ENCODE measurements at regions not wholly inside any gene's neighbourhood (a gene's known extent, or its start where the extent isn't known, plus 50 kb on each side); places are given as distances from the start of the nearest gene placed in this dataset.

DNA sequence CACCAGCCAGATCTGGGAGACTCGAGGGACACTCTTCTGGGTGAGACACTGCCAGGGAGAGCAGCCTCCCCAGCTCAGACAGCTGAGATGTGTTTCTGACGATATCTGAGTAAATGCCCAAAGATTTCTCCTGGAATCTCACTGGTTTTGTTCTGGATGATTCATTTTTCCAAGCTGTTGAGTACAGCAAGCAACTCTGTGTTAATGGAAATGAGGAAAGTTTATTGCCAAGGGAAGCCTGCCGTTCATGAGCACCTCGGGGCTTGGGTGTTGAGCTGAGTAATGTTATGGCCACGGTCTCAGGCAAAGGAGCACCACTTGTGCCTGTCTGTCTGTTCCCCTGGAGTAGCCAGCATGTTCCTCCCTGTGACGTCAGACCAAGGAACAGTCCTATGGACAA is 1132.4 kb downstream of the BRD1 start:
- intact Hi-C loops (cut with DNase I): no loop called here
- TF ChIP-seq, protein P1, sequence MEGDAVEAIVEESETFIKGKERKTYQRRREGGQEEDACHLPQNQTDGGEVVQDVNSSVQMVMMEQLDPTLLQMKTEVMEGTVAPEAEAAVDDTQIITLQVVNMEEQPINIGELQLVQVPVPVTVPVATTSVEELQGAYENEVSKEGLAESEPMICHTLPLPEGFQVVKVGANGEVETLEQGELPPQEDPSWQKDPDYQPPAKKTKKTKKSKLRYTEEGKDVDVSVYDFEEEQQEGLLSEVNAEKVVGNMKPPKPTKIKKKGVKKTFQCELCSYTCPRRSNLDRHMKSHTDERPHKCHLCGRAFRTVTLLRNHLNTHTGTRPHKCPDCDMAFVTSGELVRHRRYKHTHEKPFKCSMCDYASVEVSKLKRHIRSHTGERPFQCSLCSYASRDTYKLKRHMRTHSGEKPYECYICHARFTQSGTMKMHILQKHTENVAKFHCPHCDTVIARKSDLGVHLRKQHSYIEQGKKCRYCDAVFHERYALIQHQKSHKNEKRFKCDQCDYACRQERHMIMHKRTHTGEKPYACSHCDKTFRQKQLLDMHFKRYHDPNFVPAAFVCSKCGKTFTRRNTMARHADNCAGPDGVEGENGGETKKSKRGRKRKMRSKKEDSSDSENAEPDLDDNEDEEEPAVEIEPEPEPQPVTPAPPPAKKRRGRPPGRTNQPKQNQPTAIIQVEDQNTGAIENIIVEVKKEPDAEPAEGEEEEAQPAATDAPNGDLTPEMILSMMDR (IDR thresholded peaks at IDR 0.05): no peak
- no peak for TF ChIP-seq EP300 (IDR thresholded peaks at IDR 0.05)
- no peak for TF ChIP-seq POLR2AphosphoS5 (IDR thresholded peaks at IDR 0.05)
- no peak for TF ChIP-seq POLR2A (IDR thresholded peaks at IDR 0.05)
- DNase-seq: no peak
- Histone ChIP-seq H3K9me3 (no peaks in the 10 kb centered on the region), H3K27ac (no peak overlapping the region), H3K4me1 (no peaks in the 10 kb centered on the region), H3K4me3 (no peak overlapping the region), H3K36me3 (no peaks in the 10 kb centered on the region), H3K27me3 (no peaks in the 10 kb centered on the region)
- 56 to 65% methylated on average over 6 of the region's 6 CpGs for WGBS, 2 donors

DNA sequence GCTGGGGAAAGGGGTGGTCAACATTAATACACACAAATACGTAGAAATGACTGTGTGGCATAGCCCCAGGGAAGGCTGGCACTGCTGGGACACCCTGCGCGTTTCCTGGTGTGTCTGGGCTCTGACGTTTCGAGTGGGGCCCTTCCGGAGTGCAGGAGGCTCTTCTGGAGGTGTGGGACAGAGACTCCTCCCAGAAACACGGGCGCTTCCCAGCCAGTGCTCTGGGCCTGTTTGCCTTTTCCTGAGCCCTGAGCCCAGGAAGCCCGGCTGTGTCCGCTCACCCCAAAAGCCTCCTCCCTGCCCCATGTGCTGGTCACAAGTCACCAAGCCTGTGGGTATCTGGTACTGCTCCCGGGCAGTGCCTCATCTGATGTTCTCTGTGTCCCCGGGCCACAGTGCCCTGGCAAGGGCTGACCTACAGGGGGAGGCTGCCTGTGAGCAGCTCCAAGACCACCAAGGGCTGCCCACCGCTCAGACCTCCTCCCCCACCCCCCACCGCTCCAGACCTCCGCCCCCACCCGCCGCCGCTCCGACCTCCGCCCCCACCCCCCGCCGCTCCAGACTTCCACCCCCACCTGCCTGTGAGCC is 1133.3 kb downstream of the BRD1 start:
- TF ChIP-seq POLR2AphosphoS5 (IDR thresholded peaks at IDR 0.05) (no peak), POLR2A (IDR thresholded peaks at IDR 0.05) (no peak), EP300 (IDR thresholded peaks at IDR 0.05) (no peak)
- TF ChIP-seq, protein P1 (IDR thresholded peaks at IDR 0.05): no peak
- no peak for DNase-seq
- 70 to 77% methylated on average over 19 to 22 of the region's 22 CpGs for WGBS, 2 donors
- no peaks in the 10 kb centered on the region for H3K27me3 ChIP-seq
- H3K27ac ChIP-seq: no peak overlapping the region
- H3K4me3 ChIP-seq: no peak overlapping the region
- no peaks in the 10 kb centered on the region for H3K4me1 ChIP-seq
- H3K36me3 ChIP-seq: no peaks in the 10 kb centered on the region
- no peaks in the 10 kb centered on the region for H3K9me3 ChIP-seq
- intact Hi-C loops (cut with DNase I): no loop called here

DNA sequence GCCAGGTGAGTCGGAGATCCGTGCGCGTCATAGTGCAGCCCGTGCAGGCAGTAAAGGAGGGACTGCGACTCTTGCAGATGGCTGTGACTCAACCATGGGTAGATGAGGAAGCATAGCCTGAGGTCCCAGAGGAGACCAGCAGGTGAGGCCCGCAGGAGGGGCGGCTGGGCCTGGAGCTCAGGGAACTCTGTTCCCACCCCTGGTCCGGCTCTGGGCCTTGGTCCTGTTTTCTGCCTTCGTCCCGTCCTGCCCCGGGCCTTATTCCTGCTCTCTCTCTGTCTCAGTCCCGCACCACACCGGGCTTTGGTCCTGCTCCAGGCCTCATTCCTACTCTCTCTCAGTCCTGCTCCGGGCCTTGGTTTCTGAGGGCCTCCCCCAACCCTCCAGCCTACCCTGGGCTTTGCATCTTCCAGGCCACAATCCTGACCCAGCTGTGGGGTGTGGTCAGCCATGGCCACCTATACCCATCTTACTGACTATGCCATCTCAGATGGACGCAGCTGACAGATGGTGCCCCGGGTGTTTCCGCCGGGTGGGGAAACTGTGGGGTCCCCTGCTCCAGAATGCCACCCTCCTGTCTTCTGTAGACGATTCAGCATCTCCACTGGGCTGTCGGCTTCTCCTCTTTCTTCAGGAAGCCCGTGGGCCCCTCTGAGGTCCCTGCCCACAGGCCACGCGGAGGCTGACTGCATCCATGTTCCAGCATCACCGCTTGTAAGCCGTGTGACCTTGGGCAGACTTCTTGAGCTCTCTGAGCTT is 1134.1 kb downstream of the BRD1 start:
- WGBS, 2 donors: 92% methylated on average over 26 of the region's 26 CpGs
- H3K4me1 ChIP-seq: no peaks in the 10 kb centered on the region
- intact Hi-C loops (cut with DNase I): no loop called here
- no peak for DNase-seq
- H3K27me3 ChIP-seq: no peaks in the 10 kb centered on the region
- no peaks in the 10 kb centered on the region for H3K9me3 ChIP-seq
- no peak overlapping the region for H3K27ac ChIP-seq
- no peak overlapping the region for H3K4me3 ChIP-seq
- H3K36me3 ChIP-seq: no peaks in the 10 kb centered on the region
- TF ChIP-seq, protein P1 (IDR thresholded peaks at IDR 0.05): no peak
- TF ChIP-seq POLR2A (IDR thresholded peaks at IDR 0.05) (no peak), EP300 (IDR thresholded peaks at IDR 0.05) (no peak), POLR2AphosphoS5 (IDR thresholded peaks at IDR 0.05) (no peak)

DNA sequence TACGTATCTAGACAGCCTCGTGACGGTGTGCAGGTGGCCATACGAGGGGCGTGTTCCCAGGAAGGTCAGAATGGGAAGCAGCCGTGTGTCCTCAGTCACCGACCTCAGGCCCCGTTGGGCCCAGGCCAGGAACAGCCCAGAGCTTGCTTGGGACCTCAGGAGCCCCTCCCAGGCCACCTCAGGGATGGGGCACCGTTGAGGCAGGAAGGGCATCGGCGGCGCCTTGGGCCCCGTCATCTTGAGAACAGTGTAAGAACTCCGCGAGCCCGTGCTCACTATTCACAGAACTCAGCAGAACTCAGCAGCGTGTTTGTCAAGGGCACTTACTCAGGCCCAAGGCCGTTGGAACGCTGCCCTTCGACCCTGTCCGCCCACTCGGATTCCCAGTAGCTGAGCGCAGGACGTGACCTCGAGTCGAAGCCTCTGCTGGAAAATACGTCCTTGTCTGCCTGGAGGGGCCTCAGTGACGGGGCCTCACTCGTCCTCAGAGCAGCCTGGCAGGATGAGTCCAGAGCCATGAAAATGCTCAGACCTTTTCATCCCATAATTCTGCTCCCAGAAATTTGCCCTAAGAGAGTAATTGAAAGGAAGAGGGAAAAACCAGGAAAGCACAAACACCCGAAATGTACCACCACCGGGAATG is 1134.8 kb downstream of the BRD1 start:
- intact Hi-C loops (cut with DNase I): no loop called here
- DNase-seq: no peak
- H3K4me1 ChIP-seq: no peaks in the 10 kb centered on the region
- H3K27ac ChIP-seq: no peak overlapping the region
- TF ChIP-seq EP300 (IDR thresholded peaks at IDR 0.05) (no peak), POLR2AphosphoS5 (IDR thresholded peaks at IDR 0.05) (no peak), POLR2A (IDR thresholded peaks at IDR 0.05) (no peak)
- TF ChIP-seq, protein P1 (IDR thresholded peaks at IDR 0.05): no peak
- H3K9me3 ChIP-seq: no peaks in the 10 kb centered on the region
- WGBS, 2 donors: 67 to 79% methylated on average over 31 of the region's 31 CpGs
- H3K4me3 ChIP-seq: no peak overlapping the region
- H3K36me3 ChIP-seq: no peaks in the 10 kb centered on the region
- H3K27me3 ChIP-seq: no peaks in the 10 kb centered on the region
